K562 (cell line): ENCODE measurements at regions not wholly inside any gene's neighbourhood (a gene's known extent, or its start where the extent isn't known, plus 50 kb on each side); places are given as distances from the start of the nearest gene placed in this dataset.

Source experiments
- ATAC-seq: fragments of 200-7000 bp; cut with Tn5 transposase; 3 replicates; pipeline ENCODE4 v1.9.1; 2020; ENCODE audit warnings: moderate library complexity
- BruUV-seq: library from RNA; stranded (reverse); fragments of 400-500 nt; replicated peaks from 2 replicates; lab custom pipeline; 2021; lab: Mats Ljungman, UMichigan
- CTCF ChIA-PET: fragments of 300-600 bp; formaldehyde crosslinking; extraction: SDS; loops from one replicate; lab custom pipeline; 2021; ENCODE audit warnings: low intra/inter-chr PET ratio; lab: Yijun Ruan, JAX
- POLR2A ChIA-PET: fragments of 300-600, 350-650 bp; sonication (Branson Sonifier 250); formaldehyde crosslinking; extraction: SDS; loops from one replicate; lab custom pipeline; 2021; ENCODE audit warnings: antibody characterized with exemption, inconsistent platforms; lab: Yijun Ruan, JAX
- DNase-seq, 4 experiments: peaks; one replicate each; pipeline versions ENCODE4 v3.0.0 to v3.0.0-alpha.2; 2011 to 2018; ENCODE audit warnings: low spot score in 3 of 4, mixed read lengths in 3 of 4; ENCODE audit errors: extremely low read depth in 1 of 4
- FAIRE-seq: peaks from 2 replicates; lab custom pipeline; 2011; peaks lifted over from hg19 to GRCh38; lab: Jason Lieb, UNC
- H2AFZ ChIP-seq: 2 replicates; pipeline ENCODE4 v1.6.0; 2011; ENCODE audit warnings: low read depth, low read length, control low read depth, inconsistent platforms
- H3K27ac ChIP-seq: fragments of 200-600 bp; 3 replicates; pipeline ENCODE4 v1.8.0; 2011; ENCODE audit warnings: low read depth, mild to moderate bottlenecking, control low read depth, inconsistent platforms, low read length, moderate library complexity, mixed read lengths; ENCODE audit errors: extremely low read depth
- H3K27me3 ChIP-seq, 2 experiments: fragments of 300-600 bp in 1 of 2; 2 replicates in 1 of 2; 3 replicates in 1 of 2; pipeline versions ENCODE4 v1.6.0 to v1.8.0; 2011; ENCODE audit warnings: inconsistent platforms in 2 of 2, low read length in 2 of 2, mild to moderate bottlenecking in 1 of 2, mixed read lengths in 1 of 2, moderate library complexity in 1 of 2; ENCODE audit not compliant: control insufficient read depth in 2 of 2, insufficient read depth in 2 of 2
- H3K36me3 ChIP-seq: fragments of 300-600 bp; 3 replicates; pipeline ENCODE4 v1.8.0; 2011; ENCODE audit warnings: mild to moderate bottlenecking, low read length, inconsistent platforms; ENCODE audit not compliant: control insufficient read depth, insufficient read depth
- H3K4me1 ChIP-seq, 2 experiments: fragments of 200-600 bp in 1 of 2; replicated peaks in 1 of 2; 2 replicates in 1 of 2; 3 replicates in 1 of 2; pipeline versions ENCODE4 v1.5.1 to v1.8.0; 2011; ENCODE audit warnings: inconsistent platforms in 2 of 2, low read length in 2 of 2, mild to moderate bottlenecking in 1 of 2, mixed read lengths in 1 of 2, moderate library complexity in 1 of 2; ENCODE audit not compliant: control insufficient read depth in 2 of 2, insufficient read depth in 2 of 2
- H3K4me2 ChIP-seq: 2 replicates; pipeline ENCODE4 v1.6.1; 2011; ENCODE audit warnings: low read length, control low read depth, inconsistent platforms, mixed read lengths; ENCODE audit not compliant: insufficient read depth
- H3K4me3 ChIP-seq: fragments of 200-600 bp; sonication (generic), shearing (Covaris generic); 2 replicates; pipeline ENCODE4 v1.5.1; 2016; ENCODE audit warnings: control low read depth, inconsistent platforms
- H3K79me2 ChIP-seq: fragments of 200-600 bp; 3 replicates; pipeline ENCODE4 v1.8.0; 2011; ENCODE audit warnings: low read length, inconsistent platforms; ENCODE audit not compliant: control insufficient read depth, insufficient read depth
- H3K9ac ChIP-seq, 2 experiments: 2 replicates each; pipeline versions ENCODE4 v1.6.0 to v1.6.1; 2011; ENCODE audit warnings: low read depth in 2 of 2, low read length in 2 of 2, control low read depth in 1 of 2, inconsistent platforms in 1 of 2, mild to moderate bottlenecking in 1 of 2, mixed read lengths in 1 of 2; ENCODE audit not compliant: insufficient read depth in 1 of 2
- H3K9me1 ChIP-seq: one replicate; pipeline ENCODE4 v1.6.0; 2011; ENCODE audit warnings: inconsistent platforms, mild to moderate bottlenecking, low read length, moderate library complexity; ENCODE audit not compliant: control insufficient read depth, insufficient read depth
- H3K9me3 ChIP-seq: replicated peaks from 2 replicates; pipeline ENCODE4 v1.5.1; 2011; ENCODE audit warnings: low read depth, low read length, inconsistent platforms; ENCODE audit not compliant: control insufficient read depth, insufficient read depth
- H4K20me1 ChIP-seq: replicated peaks from 2 replicates; pipeline ENCODE4 v1.6.1; 2011; ENCODE audit warnings: low read length, inconsistent platforms, mixed read lengths; ENCODE audit not compliant: control insufficient read depth, insufficient read depth
- BRD4 ChIP-seq: fragments of 200-600 bp; sonication (generic); IDR thresholded peaks from 2 replicates; pipeline ENCODE4 v1.6.1; 2017; ENCODE audit warnings: inconsistent platforms
- CCNT2 ChIP-seq: IDR thresholded peaks from 2 replicates; pipeline ENCODE4 v1.6.1; 2011; ENCODE audit warnings: borderline replicate concordance, low read depth, mild to moderate bottlenecking, moderate library complexity, mixed read lengths, low read length; ENCODE audit not compliant: insufficient read length; ENCODE audit errors: extremely low read depth
- CHAMP1 ChIP-seq: fragments of 450-650 bp; IDR thresholded peaks from 2 replicates; pipeline ENCODE4 v1.6.1; 2016; ENCODE audit warnings: mild to moderate bottlenecking
- CHCHD3 ChIP-seq: fragments of 250-450 bp; sonication (Bioruptor Pico); IDR thresholded peaks from 2 replicates; pipeline ENCODE4 v2.1.2; 2022; ENCODE audit warnings: mild to moderate bottlenecking
- JUN ChIP-seq, 2 experiments: sonication (generic) in 1 of 2; formaldehyde crosslinking in 1 of 2; IDR thresholded peaks; 2 replicates each; pipeline versions ENCODE4 v1.6.1 to v1.8.0; 2012 to 2022; ENCODE audit warnings: borderline replicate concordance in 2 of 2, mild to moderate bottlenecking in 2 of 2, improper control_type of control experiment in 1 of 2, low read depth in 1 of 2, low read length in 1 of 2, missing genetic modification reagents in 1 of 2
- NCOA1 ChIP-seq: fragments of 450-650 bp; IDR thresholded peaks from 2 replicates; pipeline ENCODE4 v1.6.1; 2016; ENCODE audit warnings: low read depth
- SP1 ChIP-seq: sonication (generic); formaldehyde crosslinking; IDR thresholded peaks from 2 replicates; pipeline ENCODE4 v1.8.1; 2022; ENCODE audit warnings: mild to moderate bottlenecking, missing genetic modification reagents
- ZNF12 ChIP-seq: sonication (generic); formaldehyde crosslinking; IDR thresholded peaks from 2 replicates; pipeline ENCODE4 v1.4.0; 2020; ENCODE audit warnings: mild to moderate bottlenecking, missing genetic modification reagents
- ZNF280A ChIP-seq: fragments of 450-650 bp; IDR thresholded peaks from 2 replicates; pipeline ENCODE4 v1.6.1; 2018; ENCODE audit warnings: mild to moderate bottlenecking, low read depth; ENCODE audit not compliant: partially characterized antibody
- ZNF41 ChIP-seq: fragments of 250-450 bp; sonication (Bioruptor Pico); conservative IDR thresholded peaks from 2 replicates; pipeline ENCODE4 v1.4.0; 2020; ENCODE audit warnings: mild to moderate bottlenecking
- ZNF518B ChIP-seq: fragments of 250-450 bp; sonication (Bioruptor Pico); IDR thresholded peaks from 2 replicates; pipeline ENCODE4 v1.5.0; 2021; ENCODE audit warnings: mild to moderate bottlenecking, moderate library complexity
- ZNF551 ChIP-seq: fragments of 250-450 bp; sonication (Bioruptor Pico); IDR thresholded peaks from 2 replicates; pipeline ENCODE4 v1.5.0; 2021; ENCODE audit warnings: mild to moderate bottlenecking, moderate library complexity
- ZNF778 ChIP-seq: fragments of 450-650 bp; formaldehyde crosslinking; IDR thresholded peaks from 2 replicates; pipeline ENCODE4 v1.4.0; 2020; ENCODE audit warnings: mild to moderate bottlenecking, moderate library complexity
- ZSCAN32 ChIP-seq: fragments of 450-650 bp; formaldehyde crosslinking; IDR thresholded peaks from 2 replicates; pipeline ENCODE4 v1.4.0; 2020; ENCODE audit warnings: mild to moderate bottlenecking, moderate library complexity
- WGBS: fragments of 100-300 bp; shearing (Covaris generic); methylation state at CpG from one replicate; pipeline ENCODE4 v1.1.6; 2016; ENCODE audit warnings: low coverage, mixed read lengths; ENCODE audit not compliant: insufficient coverage; ENCODE audit errors: missing lambda C conversion rate; 5-methylcytosine and 5-hydroxymethylcytosine counted together
- in situ Hi-C: fragments of 300-500 bp; cut with MboI; formaldehyde crosslinking; loops from 4 replicates; pipeline ENCODE4 v1.15.0; 2018; ENCODE audit warnings: inconsistent platforms, mixed read lengths
- intact Hi-C: fragments of 100-400 bp; cut with micrococcal nuclease; formaldehyde crosslinking; loops from 2 replicates; pipeline ENCODE4 v1.14.2; 2022

- BruUV-seq = no TSS peak
- Histone ChIP-seq H3K9me3 (no peaks in the 10 kb centered on the region), H3K27ac (no peak overlapping the region), H3K27me3 (peaks cover 0 to 22% of the 10 kb centered on the region in 2 experiments; a peak in 2 of 5 replicates), H3K9ac (no peak overlapping the region), H3K36me3 (no peaks in the 10 kb centered on the region), H3K4me3 (no peak overlapping the region), H3K4me1 (no peaks in the 10 kb centered on the region), H4K20me1 (no peaks in the 10 kb centered on the region; the same call in 1 of the 2 replicates), H3K9me1 (no peaks in the 10 kb centered on the region), H2AFZ (no peak overlapping the region), H3K4me2 (no peak overlapping the region), H3K79me2 (no peaks in the 10 kb centered on the region)
- DNase-seq (no peak), ATAC-seq (no peak), FAIRE-seq (no peak)
- 0% methylated on average over 1 of the region's 1 CpG for WGBS
- in situ Hi-C loops (no loop called here), intact Hi-C loops (no loop called here)
- ChIA-PET POLR2A (interaction anchor here (1.0 kb wide), 1 partner anchor 216 kb away, joined by 3 read pairs; no protein-coding TSS in a partner anchor), CTCF (no interaction called here)
- TF ChIP-seq CCNT2 (no peak), ZSCAN32 (CRISPR knock-in tag) (no peak), BRD4 (no peak), CHCHD3 (CRISPR knock-in tag) (no peak), ZNF12 (CRISPR knock-in tag) (no peak), ZNF518B (no peak), ZNF551 (no peak), ZNF41 (CRISPR knock-in tag) (no peak), ZNF778 (no peak), CHAMP1 (no peak), NCOA1 (no peak), SP1 (CRISPR knock-in tag) (no peak), ZNF280A (no peak), JUN (IDR thresholded peaks at IDR 0.05; ENCODE audit: borderline replicate concordance, low read depth, low read length) (no peak), JUN (CRISPR knock-in tag; IDR thresholded peaks at IDR 0.05; ENCODE audit: borderline replicate concordance) (no peak)
Measured at GRCh38 chr11:130604606-130605005, 156.2 kb downstream of the ADAMTS15 start.
